SKM-1 (cell line): ENCODE measurements at regions not wholly inside any gene's neighbourhood (a gene's known extent, or its start where the extent isn't known, plus 50 kb on each side); places are given as distances from the start of the nearest gene placed in this dataset.

Source experiments
- DNase-seq: peaks from one replicate; lab custom pipeline; 2025; ENCODE audit not compliant: unreplicated experiment; lab: John Stamatoyannopoulos, UW

- no peak for DNase-seq
Measured at GRCh38 chr16:9366048-9366969, 274.9 kb downstream of the HAPSTR1 start.

GRCh38 chr16:9370061-9370491 is 278.6 kb downstream of the HAPSTR1 start:
- DNase-seq, result no peak

- DNase-seq, result no peak
Measured at GRCh38 chr16:9371713-9372448, 280.4 kb downstream of the HAPSTR1 start.

- no peak for DNase-seq
Measured at GRCh38 chr16:9372934-9373890, 281.8 kb downstream of the HAPSTR1 start.

GRCh38 chr16:9374061-9374460 is 282.6 kb downstream of the HAPSTR1 start:
- no peak for DNase-seq

- peak; percentile 33 for DNase-seq
Measured at GRCh38 chr16:9378876-9379275, 287.4 kb downstream of the HAPSTR1 start.

- DNase-seq, result no peak
Measured at GRCh38 chr16:9380221-9380620, 288.8 kb downstream of the HAPSTR1 start.

GRCh38 chr16:9381399-9381798 is 290.0 kb downstream of the HAPSTR1 start:
- DNase-seq, result no peak

GRCh38 chr16:9381905-9382304 is 290.5 kb downstream of the HAPSTR1 start:
- no peak for DNase-seq

GRCh38 chr16:9383281-9383680 is 291.8 kb downstream of the HAPSTR1 start:
- no peak for DNase-seq

GRCh38 chr16:9384141-9384540 is 292.7 kb downstream of the HAPSTR1 start:
- DNase-seq, result no peak

GRCh38 chr16:9389543-9390207 is 298.2 kb downstream of the HAPSTR1 start:
- DNase-seq, result no peak

GRCh38 chr16:9392956-9393355 is 301.5 kb downstream of the HAPSTR1 start:
- DNase-seq, result no peak

GRCh38 chr16:9393591-9393990 is 302.1 kb downstream of the HAPSTR1 start:
- DNase-seq, result no peak

- DNase-seq, result no peak
Measured at GRCh38 chr16:9395958-9396359, 304.5 kb downstream of the HAPSTR1 start.

- no peak for DNase-seq
Measured at GRCh38 chr16:9399573-9399972, 308.1 kb downstream of the HAPSTR1 start.

- no peak for DNase-seq
Measured at GRCh38 chr16:9401173-9401572, 309.7 kb downstream of the HAPSTR1 start.

- no peak for DNase-seq
Measured at GRCh38 chr16:9402293-9402860, 310.9 kb downstream of the HAPSTR1 start.

- DNase-seq, result no peak
Measured at GRCh38 chr16:9404811-9405210, 313.4 kb downstream of the HAPSTR1 start.
